Fibroblast of villous mesenchyme (primary cell): ENCODE measurements at regions not wholly inside any gene's neighbourhood (a gene's known extent, or its start where the extent isn't known, plus 50 kb on each side); places are given as distances from the start of the nearest gene placed in this dataset.

Experiments
- DNase-seq: peaks from one replicate; pipeline ENCODE4 v3.0.0-alpha.2; 2010; ENCODE audit warnings: low read depth
- H3K4me3 ChIP-seq: 2 replicates; pipeline ENCODE4 v1.5.1; 2011; ENCODE audit warnings: low read depth, mild to moderate bottlenecking, low read length
- CTCF ChIP-seq: IDR thresholded peaks from 2 replicates; pipeline ENCODE4 v1.5.1; 2012; ENCODE audit warnings: low read depth, mild to moderate bottlenecking, low read length; ENCODE audit not compliant: insufficient read depth

GRCh38 chr20:56111961-56112730, 106.8 kb upstream of the CBLN4 start:
- H3K4me3 ChIP-seq: no peak overlapping the region
- TF ChIP-seq CTCF: no peak
- no peak for DNase-seq

- no peak for TF ChIP-seq CTCF
- DNase-seq: no peak
- no peak overlapping the region for H3K4me3 ChIP-seq
Observed at GRCh38 chr20:56117350-56117749, 112.0 kb upstream of the CBLN4 start.

- no peak for TF ChIP-seq CTCF
- no peak for DNase-seq
- no peak overlapping the region for H3K4me3 ChIP-seq
Observed at GRCh38 chr20:56121850-56122249, 116.5 kb upstream of the CBLN4 start.

- TF ChIP-seq CTCF: no peak
- no peak for DNase-seq
- H3K4me3 ChIP-seq: no peak overlapping the region
Observed at GRCh38 chr20:56143759-56144158, 104.8 kb upstream of the MC3R start.

- no peak overlapping the region for H3K4me3 ChIP-seq
- no peak for TF ChIP-seq CTCF
- DNase-seq: no peak
Observed at GRCh38 chr20:56151834-56152233, 96.7 kb upstream of the MC3R start.

- no peak overlapping the region for H3K4me3 ChIP-seq
- DNase-seq: no peak
- TF ChIP-seq CTCF: no peak
Observed at GRCh38 chr20:56153926-56154325, 94.6 kb upstream of the MC3R start.

GRCh38 chr20:56155625-56156024, 92.9 kb upstream of the MC3R start:
- DNase-seq: no peak
- no peak overlapping the region for H3K4me3 ChIP-seq
- TF ChIP-seq CTCF: no peak
